ENCODE measurements at regions not wholly inside any gene's neighbourhood (a gene's known extent, or its start where the extent isn't known, plus 50 kb on each side); places are given as distances from the start of the nearest gene placed in this dataset.
A peak's percentile ranks its signal among the peaks of the same experiment; 100 is the strongest.

- H3K9me3 ChIP-seq (ENCODE audit: control insufficient read depth, insufficient read depth, low read length), result peaks cover 6% of the 10 kb centered on the region
- H3K4me3 ChIP-seq (ENCODE audit: low read depth, low read length), result no peak overlapping the region
- no peak overlapping the region for H3K27ac ChIP-seq (ENCODE audit: low read depth, low read length)
- H3K27me3 ChIP-seq (ENCODE audit: control insufficient read depth, insufficient read depth, low read length), result no peaks in the 10 kb centered on the region
- ChIA-PET POLR2A (no interaction called here), CTCF (no interaction called here)
- TF ChIP-seq CTCF (IDR thresholded peaks at IDR 0.05; ENCODE audit: low read depth, low read length), result no peak
- no peak for DNase-seq (ENCODE audit: low read depth, low spot score)
Observed at GRCh38 chr4:73317092-73317491, 58.5 kb upstream of the ANKRD17 start.

GRCh38 chr4:73315091-73315490 is 56.5 kb upstream of the ANKRD17 start:
- ChIA-PET CTCF (interaction anchor here (1.0 to 4.7 kb wide), 5 partner anchors 58 to 339 kb away, joined by 3 to 40 read pairs (median 5); no protein-coding TSS in a partner anchor), POLR2A (no interaction called here)
- Histone ChIP-seq H3K4me3 (ENCODE audit: low read depth, low read length) (no peak overlapping the region), H3K27me3 (ENCODE audit: control insufficient read depth, insufficient read depth, low read length) (no peaks in the 10 kb centered on the region), H3K9me3 (ENCODE audit: control insufficient read depth, insufficient read depth, low read length) (peaks cover 7% of the 10 kb centered on the region), H3K27ac (ENCODE audit: low read depth, low read length) (no peak overlapping the region)
- no peak for DNase-seq (ENCODE audit: low read depth, low spot score)
- no peak for TF ChIP-seq CTCF (IDR thresholded peaks at IDR 0.05; ENCODE audit: low read depth, low read length)

GRCh38 chr4:73312967-73313366 is 54.4 kb upstream of the ANKRD17 start:
- Histone ChIP-seq H3K27ac (ENCODE audit: low read depth, low read length) (no peak overlapping the region), H3K27me3 (ENCODE audit: control insufficient read depth, insufficient read depth, low read length) (no peaks in the 10 kb centered on the region), H3K4me3 (ENCODE audit: low read depth, low read length) (no peak overlapping the region), H3K9me3 (ENCODE audit: control insufficient read depth, insufficient read depth, low read length) (peaks cover 4% of the 10 kb centered on the region; the same call in 1 of the 2 replicates)
- TF ChIP-seq CTCF (IDR thresholded peaks at IDR 0.05; ENCODE audit: low read depth, low read length), result no peak
- CTCF ChIA-PET, result interaction anchor here (1.0 to 4.7 kb wide), 7 partner anchors 28 to 822 kb away, joined by 3 to 40 read pairs (median 4); partner anchors contain the start of gene ANKRD17
- DNase-seq (ENCODE audit: low read depth, low spot score), result no peak
- POLR2A ChIA-PET, result no interaction called here

GRCh38 chr4:73311428-73311827 is 52.8 kb upstream of the ANKRD17 start:
- ChIA-PET POLR2A (interaction anchor here (1.2 kb wide), 1 partner anchor 52 kb away, joined by 6 read pairs; the partner anchor contains the start of gene ANKRD17), CTCF (interaction anchor here (0.7 to 4.7 kb wide), 9 partner anchors 9 to 822 kb away, joined by 3 to 40 read pairs (median 6); partner anchors contain the start of gene ANKRD17)
- peak; percentile 40 for TF ChIP-seq CTCF (IDR thresholded peaks at IDR 0.05; ENCODE audit: low read depth, low read length)
- no peak overlapping the region for H3K27ac ChIP-seq (ENCODE audit: low read depth, low read length)
- no peaks in the 10 kb centered on the region for H3K27me3 ChIP-seq (ENCODE audit: control insufficient read depth, insufficient read depth, low read length)
- H3K4me3 ChIP-seq (ENCODE audit: low read depth, low read length), result no peak overlapping the region
- DNase-seq (ENCODE audit: low read depth, low spot score), result peak; percentile 42
- H3K9me3 ChIP-seq (ENCODE audit: control insufficient read depth, insufficient read depth, low read length), result peaks cover 4% of the 10 kb centered on the region; the same call in 1 of the 2 replicates

GRCh38 chr4:73309211-73309610 is 50.6 kb upstream of the ANKRD17 start:
- H3K9me3 ChIP-seq (ENCODE audit: control insufficient read depth, insufficient read depth, low read length), result peaks cover 4% of the 10 kb centered on the region; the same call in 1 of the 2 replicates
- H3K27ac ChIP-seq (ENCODE audit: low read depth, low read length), result no peak overlapping the region
- POLR2A ChIA-PET, result interaction anchor here (1.4 to 1.9 kb wide), 2 partner anchors 51 to 52 kb away, joined by 5 to 8 read pairs; partner anchors contain the start of gene ANKRD17
- no peak for DNase-seq (ENCODE audit: low read depth, low spot score)
- no peak for TF ChIP-seq CTCF (IDR thresholded peaks at IDR 0.05; ENCODE audit: low read depth, low read length)
- no peaks in the 10 kb centered on the region for H3K27me3 ChIP-seq (ENCODE audit: control insufficient read depth, insufficient read depth, low read length)
- CTCF ChIA-PET, result interaction anchor here (0.7 to 1.9 kb wide), 11 partner anchors 12 to 828 kb away, joined by 3 to 13 read pairs (median 4); no protein-coding TSS in a partner anchor
- H3K4me3 ChIP-seq (ENCODE audit: low read depth, low read length), result no peak overlapping the region
